Parathyroid adenoma (tissue), 2 donors: ENCODE measurements at regions not wholly inside any gene's neighbourhood (a gene's known extent, or its start where the extent isn't known, plus 50 kb on each side); places are given as distances from the start of the nearest gene placed in this dataset.
A peak's percentile ranks its signal among the peaks of the same experiment; 100 is the strongest.

Experiments
- H2AFZ ChIP-seq: fragments of 300-600 bp; sonication (generic); one replicate; pipeline ENCODE4 v1.7.0; 2017; ENCODE audit warnings: antibody characterized with exemption, mild to moderate bottlenecking
- H3K27ac ChIP-seq: fragments of 300-600 bp; sonication (generic); one replicate; pipeline ENCODE4 v1.7.0; 2017
- H3K27me3 ChIP-seq: fragments of 300-600 bp; sonication (generic); one replicate; pipeline ENCODE4 v1.7.0; 2017; ENCODE audit warnings: low read length; ENCODE audit not compliant: control insufficient read depth, insufficient read depth
- H3K36me3 ChIP-seq: fragments of 300-600 bp; sonication (generic); one replicate; pipeline ENCODE4 v1.7.0; 2017; ENCODE audit warnings: low read length; ENCODE audit not compliant: control insufficient read depth, insufficient read depth
- H3K4me1 ChIP-seq: fragments of 300-600 bp; sonication (generic); one replicate; pipeline ENCODE4 v1.7.0; 2017; ENCODE audit warnings: control low read depth
- H3K4me2 ChIP-seq: fragments of 300-600 bp; sonication (generic); one replicate; pipeline ENCODE4 v1.7.0; 2017; ENCODE audit warnings: low read length
- H3K4me3 ChIP-seq: fragments of 300-600 bp; sonication (generic); one replicate; pipeline ENCODE4 v1.7.0; 2017; ENCODE audit warnings: low read depth, low read length
- H3K79me2 ChIP-seq: fragments of 300-600 bp; sonication (generic); one replicate; pipeline ENCODE4 v1.7.0; 2017; ENCODE audit warnings: control low read depth
- H3K9ac ChIP-seq: fragments of 300-600 bp; sonication (generic); one replicate; pipeline ENCODE4 v1.7.0; 2017; ENCODE audit warnings: mild to moderate bottlenecking
- H3K9me3 ChIP-seq: fragments of 300-600 bp; sonication (generic); one replicate; pipeline ENCODE4 v1.7.0; 2017; ENCODE audit warnings: low read length; ENCODE audit not compliant: control insufficient read depth
- TF ChIP-seq, protein P1 (sequence below): fragments of 300-600 bp; sonication (generic); IDR thresholded peaks from one replicate; pipeline ENCODE4 v1.7.0; 2017; ENCODE audit warnings: antibody characterized with exemption, mild to moderate bottlenecking
- donor health status: primary hyperparathyroidism.

DNA sequence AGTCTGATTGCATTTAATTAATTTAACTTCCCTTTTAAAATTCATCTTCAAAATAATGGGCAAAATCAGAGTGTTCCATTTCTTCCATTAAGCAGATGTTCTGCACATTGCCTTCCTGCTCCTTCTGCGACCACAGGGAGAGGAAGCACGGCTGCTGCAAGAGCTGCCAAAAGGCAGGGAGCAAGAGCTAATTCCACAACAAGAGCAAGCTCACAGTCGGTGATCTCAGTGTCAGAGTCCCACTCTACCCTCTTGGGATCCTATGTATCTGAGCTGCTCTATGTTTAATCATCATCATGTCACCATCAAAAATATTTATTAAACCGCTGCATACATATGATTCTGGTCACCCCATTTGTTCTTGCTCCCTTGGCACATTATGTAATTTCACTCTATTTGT, 255.3 kb upstream of the CAMK1G start:
- TF ChIP-seq, protein P1, sequence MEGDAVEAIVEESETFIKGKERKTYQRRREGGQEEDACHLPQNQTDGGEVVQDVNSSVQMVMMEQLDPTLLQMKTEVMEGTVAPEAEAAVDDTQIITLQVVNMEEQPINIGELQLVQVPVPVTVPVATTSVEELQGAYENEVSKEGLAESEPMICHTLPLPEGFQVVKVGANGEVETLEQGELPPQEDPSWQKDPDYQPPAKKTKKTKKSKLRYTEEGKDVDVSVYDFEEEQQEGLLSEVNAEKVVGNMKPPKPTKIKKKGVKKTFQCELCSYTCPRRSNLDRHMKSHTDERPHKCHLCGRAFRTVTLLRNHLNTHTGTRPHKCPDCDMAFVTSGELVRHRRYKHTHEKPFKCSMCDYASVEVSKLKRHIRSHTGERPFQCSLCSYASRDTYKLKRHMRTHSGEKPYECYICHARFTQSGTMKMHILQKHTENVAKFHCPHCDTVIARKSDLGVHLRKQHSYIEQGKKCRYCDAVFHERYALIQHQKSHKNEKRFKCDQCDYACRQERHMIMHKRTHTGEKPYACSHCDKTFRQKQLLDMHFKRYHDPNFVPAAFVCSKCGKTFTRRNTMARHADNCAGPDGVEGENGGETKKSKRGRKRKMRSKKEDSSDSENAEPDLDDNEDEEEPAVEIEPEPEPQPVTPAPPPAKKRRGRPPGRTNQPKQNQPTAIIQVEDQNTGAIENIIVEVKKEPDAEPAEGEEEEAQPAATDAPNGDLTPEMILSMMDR = no peak

DNA sequence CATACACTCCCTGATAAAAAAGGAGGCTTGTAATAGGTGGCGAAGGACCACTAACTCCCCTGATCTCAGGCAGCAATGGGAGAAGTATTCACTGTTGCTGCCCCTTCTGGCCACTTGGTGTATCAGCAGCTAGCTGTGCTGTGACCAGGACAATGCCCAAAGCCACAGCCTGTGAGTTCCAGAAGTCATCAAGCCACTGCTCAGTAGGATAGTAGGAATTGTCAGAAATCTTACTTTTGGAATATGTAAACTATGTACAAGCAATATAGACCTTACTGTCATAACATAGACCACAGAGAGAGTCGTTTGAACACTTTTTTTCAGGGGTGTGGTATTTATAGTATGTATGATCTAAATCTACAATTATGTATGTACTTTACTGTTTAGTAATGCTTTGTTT, 248.3 kb upstream of the CAMK1G start:
- H3K27me3 ChIP-seq = no peaks in the 10 kb centered on the region
- no peak overlapping the region for H3K9ac ChIP-seq
- H3K4me3 ChIP-seq = no peak overlapping the region
- no peaks in the 10 kb centered on the region for H3K9me3 ChIP-seq
- H3K4me1 ChIP-seq = no peaks in the 10 kb centered on the region
- TF ChIP-seq, protein P1 = peak; percentile 47
- H3K79me2 ChIP-seq = no peaks in the 10 kb centered on the region
- H3K27ac ChIP-seq = no peak overlapping the region
- no peak overlapping the region for H2AFZ ChIP-seq
- H3K36me3 ChIP-seq = no peaks in the 10 kb centered on the region
- H3K4me2 ChIP-seq = no peak overlapping the region

More for the DNA sequence above, 255.3 kb upstream of the CAMK1G start:
- H3K4me2 ChIP-seq = no peak overlapping the region
- no peak overlapping the region for H3K9ac ChIP-seq
- no peak overlapping the region for H2AFZ ChIP-seq
- no peak overlapping the region for H3K4me3 ChIP-seq
- no peak overlapping the region for H3K27ac ChIP-seq
- H3K36me3 ChIP-seq = no peaks in the 10 kb centered on the region
- no peaks in the 10 kb centered on the region for H3K4me1 ChIP-seq
- H3K9me3 ChIP-seq = no peaks in the 10 kb centered on the region
- H3K27me3 ChIP-seq = no peaks in the 10 kb centered on the region
- H3K79me2 ChIP-seq = no peaks in the 10 kb centered on the region

DNA sequence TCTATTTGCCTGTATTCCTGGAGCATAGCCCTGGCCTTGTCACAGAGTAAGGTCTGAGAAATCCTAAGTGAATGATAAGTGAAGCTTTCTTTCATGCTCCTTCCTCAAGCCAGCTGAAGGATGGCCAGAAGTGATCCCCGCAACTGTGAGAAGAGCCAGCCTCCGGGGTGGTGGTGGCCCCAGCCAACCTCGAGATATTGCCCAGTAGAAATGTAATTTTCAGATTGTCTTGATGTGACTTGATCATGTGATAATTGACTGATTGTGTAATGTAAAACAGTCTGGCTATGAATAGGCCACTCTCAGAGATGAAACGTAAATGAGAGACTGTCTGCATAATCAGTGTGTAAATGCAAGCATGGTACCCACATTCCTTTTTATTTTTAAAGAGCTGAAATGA, 242.4 kb upstream of the CAMK1G start:
- H3K27me3 ChIP-seq = no peaks in the 10 kb centered on the region
- no peaks in the 10 kb centered on the region for H3K79me2 ChIP-seq
- no peaks in the 10 kb centered on the region for H3K36me3 ChIP-seq
- H3K9me3 ChIP-seq = no peaks in the 10 kb centered on the region
- H3K4me1 ChIP-seq = no peaks in the 10 kb centered on the region
- H3K4me2 ChIP-seq = no peak overlapping the region
- H3K27ac ChIP-seq = no peak overlapping the region
- H3K4me3 ChIP-seq = no peak overlapping the region
- TF ChIP-seq, protein P1 = no peak
- H3K9ac ChIP-seq = no peak overlapping the region
- no peak overlapping the region for H2AFZ ChIP-seq

DNA sequence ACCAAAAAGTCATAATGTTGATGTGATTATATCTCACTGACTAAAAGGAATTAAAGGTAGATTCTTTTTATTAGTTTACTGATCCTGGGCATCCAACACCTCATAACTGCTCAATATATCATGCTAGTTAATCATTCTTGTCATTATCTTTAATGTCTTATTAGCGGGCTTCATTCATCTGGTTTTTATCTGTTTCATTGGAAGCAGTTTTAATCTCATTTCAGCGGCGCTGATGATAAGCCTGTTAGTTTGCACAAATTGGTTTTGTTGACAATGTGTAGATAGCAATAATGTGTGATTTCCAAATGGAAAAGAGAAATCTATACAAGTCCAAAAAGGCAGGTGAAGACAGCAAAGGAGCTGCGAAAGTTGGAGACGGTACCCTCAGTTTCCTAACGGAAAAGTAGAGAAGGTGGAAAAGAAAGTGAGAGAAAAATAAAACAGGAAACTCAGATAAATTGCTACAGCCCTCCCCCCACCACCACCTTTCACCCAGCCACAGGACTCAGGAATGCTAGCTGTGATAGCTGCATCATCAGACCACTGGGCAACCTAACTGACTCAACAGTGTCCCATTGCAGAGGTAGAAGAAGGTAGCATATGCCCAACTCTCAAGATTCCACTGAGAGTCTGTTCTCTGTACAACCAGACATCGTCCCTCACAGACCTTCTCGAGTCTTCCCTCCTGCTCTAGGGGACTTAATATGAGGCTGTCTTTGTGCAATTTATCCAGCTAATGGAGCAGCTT, 241.7 kb upstream of the CAMK1G start:
- no peaks in the 10 kb centered on the region for H3K9me3 ChIP-seq
- no peak overlapping the region for H3K4me3 ChIP-seq
- H3K4me2 ChIP-seq = no peak overlapping the region
- H3K27me3 ChIP-seq = no peaks in the 10 kb centered on the region
- TF ChIP-seq, protein P1 = no peak
- no peak overlapping the region for H3K9ac ChIP-seq
- H2AFZ ChIP-seq = no peak overlapping the region
- H3K36me3 ChIP-seq = no peaks in the 10 kb centered on the region
- no peak overlapping the region for H3K27ac ChIP-seq
- H3K4me1 ChIP-seq = no peaks in the 10 kb centered on the region
- no peaks in the 10 kb centered on the region for H3K79me2 ChIP-seq
